KBM-7 (cell line): ENCODE measurements at regions not wholly inside any gene's neighbourhood (a gene's known extent, or its start where the extent isn't known, plus 50 kb on each side); places are given as distances from the start of the nearest gene placed in this dataset.
"Not testable (repeated sequence)": the region's sequence is repeated elsewhere in the genome, so short reads cannot be mapped to it uniquely, and the experiment has no call there.

Source experiments
- DNase-seq: peaks from one replicate; pipeline ENCODE4 v3.0.0-alpha.2; 2015
- in situ Hi-C: fragments of 300-500 bp; cut with MboI; formaldehyde crosslinking; loops from 2 replicates; pipeline ENCODE4 v1.14.3; 2020; ENCODE audit warnings: low sequenced_read_pairs, low pct_unique_long_range_greater_than_20kb, mixed read lengths

DNA sequence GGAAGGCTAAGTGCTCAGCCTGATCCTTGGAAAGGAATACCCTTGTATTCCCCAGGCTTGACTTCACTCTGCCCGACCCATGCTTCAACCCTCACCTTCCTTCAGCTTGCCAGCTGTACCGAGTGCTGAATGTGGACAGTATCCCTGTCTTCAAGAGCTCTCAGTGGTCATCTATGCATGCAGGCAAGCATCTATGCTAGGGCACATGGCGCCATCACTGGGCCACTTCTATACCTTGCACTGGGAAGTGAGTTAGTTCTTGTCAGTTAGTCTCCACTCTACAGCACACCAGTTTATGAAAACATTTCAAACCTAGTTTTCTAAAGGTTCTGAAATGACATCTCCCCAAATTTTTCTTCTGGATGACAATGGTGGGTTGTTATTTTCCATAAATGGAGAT, 82.0 kb upstream of the MYRIP start:
- DNase-seq = no peak
- in situ Hi-C loops = no loop called here

DNA sequence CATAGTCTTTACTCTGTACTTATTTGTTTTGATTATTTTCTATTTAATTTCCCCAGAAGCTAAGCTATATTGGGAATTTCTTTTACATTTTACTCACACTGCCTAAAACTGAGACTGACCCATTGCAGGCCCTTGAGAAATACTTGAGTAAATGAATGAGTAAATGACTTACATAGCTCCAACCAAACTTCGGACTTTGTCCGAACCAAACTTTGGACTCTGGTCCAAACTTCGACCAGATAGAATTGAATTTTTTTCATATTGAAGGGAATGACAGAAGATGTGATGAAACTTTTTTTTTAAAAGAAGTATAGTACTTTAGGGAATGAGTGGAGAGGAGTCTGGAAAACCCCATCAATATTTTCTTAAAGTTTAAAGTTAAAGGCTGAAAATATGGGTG, 75.6 kb upstream of the MYRIP start:
- DNase-seq = no peak
- in situ Hi-C loops = no loop called here

DNA sequence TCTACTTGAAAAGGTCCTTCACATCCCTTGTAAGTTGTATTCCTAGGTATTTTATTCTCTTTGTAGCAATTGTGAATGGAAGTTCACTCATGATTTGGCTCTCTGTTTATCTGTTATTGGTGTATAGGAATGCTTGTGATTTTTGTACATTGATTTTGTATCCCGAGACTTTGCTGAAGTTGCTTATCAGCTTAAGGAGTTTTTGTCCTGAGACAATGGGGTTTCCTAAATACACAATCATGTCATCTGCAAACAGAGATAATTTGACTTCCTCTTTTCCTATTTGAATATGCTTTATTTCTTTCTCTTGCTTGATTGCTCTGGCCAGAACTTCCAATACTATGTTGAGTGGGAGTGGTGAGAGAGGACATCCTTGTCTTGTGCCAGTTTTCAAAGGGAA, 69.8 kb upstream of the MYRIP start:
- in situ Hi-C loops = not testable (repeated sequence)

DNA sequence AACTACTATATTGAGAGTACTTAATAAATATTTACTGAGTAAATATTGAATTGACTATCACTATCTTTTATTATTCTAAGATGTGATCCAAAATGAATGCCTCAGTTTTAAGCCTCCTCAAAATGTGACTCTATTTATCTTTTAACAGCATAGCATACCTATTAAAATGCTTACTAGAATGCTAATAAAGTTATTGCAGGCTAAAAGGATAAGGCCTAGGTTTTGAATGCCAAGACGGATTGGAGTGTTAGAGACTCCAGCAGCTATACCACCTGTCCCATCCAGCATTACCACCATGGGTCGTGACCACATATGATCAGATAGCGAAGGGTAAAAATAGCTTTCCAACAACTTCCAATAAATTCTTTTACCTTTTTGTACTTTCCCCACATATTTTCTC, 64.7 kb upstream of the MYRIP start:
- no peak for DNase-seq
- in situ Hi-C loops = no loop called here

More for the DNA sequence above, 69.8 kb upstream of the MYRIP start:
- not testable (repeated sequence) for DNase-seq

DNA sequence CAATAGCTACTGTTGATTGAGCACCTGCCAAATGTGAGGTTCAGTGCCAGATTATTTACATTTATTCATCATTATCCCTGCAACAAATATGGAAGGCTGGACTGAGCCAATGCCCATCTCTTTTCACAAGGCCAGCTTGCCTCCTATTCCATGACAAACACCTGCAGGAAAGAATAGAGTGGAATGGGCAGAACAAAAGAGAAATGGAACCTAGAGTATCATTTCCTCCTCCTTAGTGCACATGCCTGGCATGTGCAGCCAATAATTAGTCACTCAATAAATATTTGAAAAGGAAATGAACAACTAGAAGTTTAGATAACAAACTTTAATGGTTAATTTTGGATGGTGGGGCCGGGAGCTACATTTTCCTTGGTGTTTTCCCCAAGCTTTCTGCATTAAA, 61.4 kb upstream of the MYRIP start:
- no peak for DNase-seq
- in situ Hi-C loops = no loop called here

DNA sequence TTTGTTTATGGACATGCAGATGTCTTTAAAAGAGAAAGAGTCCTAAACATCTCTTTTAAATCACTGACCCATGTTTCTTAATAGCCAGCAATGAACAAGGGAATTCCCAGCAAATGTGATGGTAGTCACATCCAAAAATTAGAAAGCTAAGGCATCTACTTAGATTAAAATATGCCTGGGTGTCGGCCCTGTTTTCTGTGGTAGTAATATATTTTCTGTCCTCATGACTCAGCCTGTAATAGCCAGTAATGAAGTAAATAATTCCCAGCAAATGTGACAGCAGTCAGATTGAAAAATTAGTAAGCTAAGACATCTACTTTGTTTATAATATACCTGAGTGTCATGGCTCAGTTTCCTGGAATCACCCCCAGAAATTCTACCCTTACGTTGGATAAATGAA, 60.6 kb upstream of the MYRIP start:
- DNase-seq = no peak
- in situ Hi-C loops = no loop called here

DNA sequence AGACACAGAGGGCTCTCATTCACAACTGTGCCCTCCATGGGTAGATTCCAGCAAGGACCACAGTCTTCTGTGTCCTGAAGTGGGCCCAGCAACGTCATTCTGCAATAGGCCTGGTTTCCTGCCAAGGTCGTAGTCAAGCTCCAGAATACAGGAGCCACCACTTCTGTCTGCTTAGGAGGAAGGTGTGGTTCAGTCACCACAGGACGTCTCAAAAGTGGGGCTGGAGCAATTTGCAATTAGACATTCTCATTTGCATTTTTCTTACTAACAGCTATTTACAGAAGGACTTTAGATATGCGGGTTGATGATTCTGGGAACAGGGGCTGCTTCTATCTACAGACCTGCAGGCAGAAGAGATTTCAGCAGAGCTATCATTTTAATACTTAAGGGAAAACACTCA, 58.7 kb upstream of the MYRIP start:
- DNase-seq = no peak
- in situ Hi-C loops = no loop called here

DNA sequence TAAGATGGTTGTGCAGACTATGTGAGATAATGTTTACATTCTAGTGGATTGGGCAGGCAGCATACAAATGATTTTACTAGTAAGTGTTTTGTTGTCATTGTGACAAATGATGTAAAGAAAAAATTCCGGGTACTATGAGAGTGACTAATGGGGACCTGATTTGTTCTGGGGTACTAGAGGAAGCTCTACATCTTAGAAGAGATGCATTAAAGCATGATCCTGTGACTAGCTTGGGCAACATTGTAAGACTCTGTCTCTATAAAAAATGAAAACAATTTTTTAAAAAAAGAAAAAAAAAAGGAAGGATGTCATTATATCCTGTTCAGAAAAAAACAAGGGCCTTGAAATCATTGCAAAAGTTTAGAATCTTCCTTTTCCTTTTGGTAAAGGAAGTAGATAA, 58.1 kb upstream of the MYRIP start:
- no peak for DNase-seq
- in situ Hi-C loops = no loop called here

DNA sequence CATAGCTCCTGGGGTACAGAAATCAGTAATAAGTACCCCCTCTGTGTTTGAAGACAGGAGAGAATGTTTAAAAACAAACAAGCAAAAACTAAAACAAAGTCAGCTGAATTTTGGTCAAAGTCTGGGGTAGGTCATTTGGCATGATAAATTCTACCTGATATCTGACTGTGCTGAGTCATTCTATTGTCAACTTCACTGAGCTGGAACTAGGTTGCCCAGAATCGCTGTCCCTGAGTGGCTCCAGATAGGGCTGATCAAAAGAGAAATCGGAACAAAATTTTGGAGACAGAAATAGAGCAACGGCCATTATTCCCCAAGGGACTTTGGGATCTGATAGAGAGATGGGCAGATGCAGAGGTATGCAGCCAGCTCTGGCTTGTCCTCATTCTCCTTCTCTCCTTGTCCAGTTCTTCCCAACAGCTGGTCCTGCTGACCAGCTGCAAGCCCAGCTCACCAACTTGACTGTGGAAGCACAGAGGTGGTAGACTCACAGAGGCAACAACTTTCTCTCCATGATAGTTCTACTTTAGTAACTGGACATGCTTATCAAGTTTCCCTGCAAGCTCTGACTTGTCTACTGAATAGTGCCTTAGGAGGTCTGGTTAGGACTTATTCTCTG, 57.3 kb upstream of the MYRIP start:
- in situ Hi-C loops = no loop called here
- no peak for DNase-seq

DNA sequence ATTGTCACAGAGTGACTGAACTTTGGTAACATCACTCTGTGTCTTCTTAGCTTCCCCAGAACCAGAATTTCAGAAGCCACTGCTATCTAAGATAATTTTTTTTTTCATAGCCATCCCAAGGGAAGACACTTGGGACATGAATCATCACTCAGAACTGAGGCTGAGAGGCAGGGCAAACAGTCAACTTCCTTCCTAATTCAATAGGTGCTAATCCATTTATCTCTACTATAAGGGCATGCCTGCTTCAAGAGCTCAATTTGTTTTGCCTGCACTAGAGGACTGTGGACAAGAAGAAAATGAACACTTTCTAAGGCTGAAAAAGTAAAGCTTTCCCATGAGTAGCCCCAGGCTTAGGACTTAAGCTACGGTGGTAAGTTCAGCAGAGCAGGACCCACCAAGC, 56.7 kb upstream of the MYRIP start:
- in situ Hi-C loops = no loop called here
- DNase-seq = no peak

DNA sequence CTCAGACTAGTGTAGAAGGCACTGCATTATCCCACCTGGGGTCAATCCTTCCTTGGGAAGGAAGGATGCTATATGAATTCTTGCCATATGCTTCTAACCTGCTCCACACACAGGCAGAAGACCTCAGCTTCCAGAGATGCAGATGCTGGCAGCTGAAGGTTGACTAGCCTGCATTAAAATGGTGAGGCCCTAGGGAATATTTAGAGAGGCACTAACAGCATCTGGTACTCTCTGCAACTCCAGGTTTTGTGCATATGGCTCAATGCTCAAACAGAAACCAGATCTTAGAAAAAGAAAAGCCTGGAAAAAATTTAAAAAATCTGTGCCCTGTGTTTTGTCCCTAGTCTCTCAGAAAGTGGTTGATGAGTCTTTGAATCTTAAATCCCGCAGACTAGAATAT, 56.0 kb upstream of the MYRIP start:
- in situ Hi-C loops = no loop called here
- DNase-seq = no peak

DNA sequence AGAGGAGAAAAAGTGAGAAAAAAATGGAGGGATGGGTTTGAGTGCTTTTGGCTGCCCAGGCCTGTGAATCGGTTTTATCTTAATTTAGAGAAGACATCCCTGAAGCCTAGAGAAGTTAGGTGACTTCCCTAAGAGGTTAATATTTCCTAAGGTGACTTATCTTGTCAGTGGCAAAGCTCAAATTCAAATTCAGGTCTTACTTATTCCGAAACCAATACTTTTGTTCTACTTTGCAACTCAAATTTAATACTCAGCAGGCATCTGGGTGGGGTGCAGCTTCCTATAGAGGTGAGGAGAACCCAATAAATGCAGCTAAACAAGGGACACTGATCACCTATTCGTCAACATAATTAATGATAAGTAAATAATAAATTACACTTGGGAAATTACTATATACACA, 54.9 kb upstream of the MYRIP start:
- in situ Hi-C loops = no loop called here

DNA sequence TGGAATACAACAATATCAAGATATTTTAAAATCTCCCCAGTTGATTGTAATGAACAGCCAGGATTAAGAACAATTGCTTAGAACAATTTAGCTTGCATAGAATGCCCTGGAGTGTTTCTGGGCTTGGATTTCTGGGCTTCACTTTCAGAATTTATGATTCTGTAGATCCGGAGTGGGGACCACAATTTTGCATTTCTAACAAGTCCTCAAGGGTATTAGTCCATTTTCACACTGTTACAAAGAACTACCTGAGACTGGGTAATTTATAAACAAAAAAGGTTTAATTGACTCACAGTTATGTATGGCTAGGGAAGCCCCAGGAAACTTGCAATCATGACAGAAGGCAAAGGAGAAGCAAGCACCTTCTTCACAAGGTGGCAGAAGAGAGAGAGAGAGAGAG, 54.3 kb upstream of the MYRIP start:
- in situ Hi-C loops = no loop called here
- no peak for DNase-seq

More for the DNA sequence above, 54.9 kb upstream of the MYRIP start:
- no peak for DNase-seq

DNA sequence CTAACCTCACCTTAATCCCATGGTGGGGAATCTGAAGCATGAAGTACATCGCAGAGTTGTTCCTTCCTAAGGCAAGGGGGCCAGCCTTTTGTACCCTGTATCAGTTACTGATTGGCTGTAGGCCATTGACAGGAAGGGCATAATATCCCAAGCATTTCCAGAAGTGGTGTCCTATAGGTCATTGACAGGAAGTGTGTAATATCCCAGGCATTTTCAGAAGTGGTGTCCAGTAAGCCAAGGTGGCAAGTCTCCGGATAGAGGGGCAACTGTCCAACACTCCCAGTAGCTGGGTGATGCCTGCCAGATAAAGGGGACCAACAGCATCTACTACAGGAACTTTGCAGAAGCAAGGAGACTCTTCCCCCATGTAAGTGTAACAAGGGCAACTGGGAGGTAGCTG, 52.1 kb upstream of the MYRIP start:
- DNase-seq = no peak
- in situ Hi-C loops = no loop called here
